Naive thymus-derived CD4-positive, alpha-beta T cell (primary cell): ENCODE measurements at regions not wholly inside any gene's neighbourhood (a gene's known extent, or its start where the extent isn't known, plus 50 kb on each side); places are given as distances from the start of the nearest gene placed in this dataset.
"Not testable (repeated sequence)": the region's sequence is repeated elsewhere in the genome, so short reads cannot be mapped to it uniquely, and the experiment has no call there.

Source experiments
- ATAC-seq: fragments of 150-1000 bp; cut with Tn5 transposase; 2 replicates; pipeline ENCODE4 v1.10.0; 2021; ENCODE audit warnings: mild to moderate bottlenecking, moderate library complexity
- CTCF ChIA-PET: fragments of 350-600 bp; sonication (Branson Sonifier 250); formaldehyde crosslinking; loops from one replicate; lab custom pipeline; 2021; ENCODE audit warnings: antibody characterized with exemption; lab: Charles Lee
- POLR2A ChIA-PET: fragments of 350-600 bp; sonication (Branson Sonifier 250); formaldehyde crosslinking; loops from one replicate; lab custom pipeline; 2021; ENCODE audit warnings: antibody characterized with exemption, inconsistent platforms; lab: Charles Lee
- DNase-seq, 9 donors: peaks; one replicate each; pipeline versions ENCODE4 v3.0.0 to v3.0.0-alpha.2; 2020 to 2022; ENCODE audit warnings: mixed read lengths in 1 of 9
- H3K27ac ChIP-seq: one replicate; pipeline ENCODE4 v1.7.0; 2013; ENCODE audit warnings: mild to moderate bottlenecking, low read depth, low read length, moderate library complexity
- H3K27me3 ChIP-seq, 2 donors: one replicate each; pipeline ENCODE4 v1.7.0; 2013; ENCODE audit warnings: low read length in 2 of 2, mild to moderate bottlenecking in 2 of 2, moderate library complexity in 2 of 2; ENCODE audit not compliant: control insufficient read depth in 2 of 2, insufficient read depth in 2 of 2
- H3K36me3 ChIP-seq, 3 experiments: 1 replicate in 2 of 3; 2 replicates in 1 of 3; pipeline ENCODE4 v1.7.0; 2013; ENCODE audit warnings: low read length in 3 of 3, mild to moderate bottlenecking in 3 of 3, moderate library complexity in 1 of 3; ENCODE audit not compliant: insufficient read depth in 3 of 3, control insufficient read depth in 2 of 3
- H3K4me1 ChIP-seq, 2 donors: one replicate each; pipeline ENCODE4 v1.7.0; 2013; ENCODE audit warnings: low read length in 2 of 2, mild to moderate bottlenecking in 2 of 2, moderate library complexity in 1 of 2; ENCODE audit not compliant: control insufficient read depth in 2 of 2, insufficient read depth in 2 of 2
- H3K4me3 ChIP-seq: 2 replicates; pipeline ENCODE4 v1.7.0; 2013; ENCODE audit warnings: mild to moderate bottlenecking, low read length
- H3K9me3 ChIP-seq, 3 experiments: 1 replicate in 2 of 3; 2 replicates in 1 of 3; pipeline ENCODE4 v1.7.0; 2013; ENCODE audit warnings: low read length in 3 of 3; ENCODE audit not compliant: control insufficient read depth in 2 of 3
- H3K27ac Mint-ChIP-seq, 9 donors: one replicate each; pipeline ENCODE4 v1.8.0; 2020 to 2022; ENCODE audit warnings: mixed read lengths in 9 of 9, mild to moderate bottlenecking in 8 of 9, moderate library complexity in 5 of 9, inconsistent platforms in 2 of 9
- H3K27me3 Mint-ChIP-seq, 5 donors: one replicate each; pipeline ENCODE4 v1.8.0; 2021 to 2022; ENCODE audit warnings: mixed read lengths in 5 of 5, mild to moderate bottlenecking in 1 of 5
- H3K36me3 Mint-ChIP-seq, 5 donors: one replicate each; pipeline ENCODE4 v1.8.0; 2020 to 2022; ENCODE audit warnings: mixed read lengths in 5 of 5, mild to moderate bottlenecking in 3 of 5, inconsistent platforms in 1 of 5
- H3K4me1 Mint-ChIP-seq, 7 donors: one replicate each; pipeline ENCODE4 v1.8.0; 2020 to 2022; ENCODE audit warnings: mixed read lengths in 7 of 7, mild to moderate bottlenecking in 3 of 7, inconsistent platforms in 1 of 7
- H3K4me3 Mint-ChIP-seq, 10 donors: one replicate each; pipeline ENCODE4 v1.8.0; 2020 to 2022; ENCODE audit warnings: mild to moderate bottlenecking in 10 of 10, mixed read lengths in 10 of 10, moderate library complexity in 6 of 10, inconsistent platforms in 2 of 10
- H3K9me3 Mint-ChIP-seq, 11 donors: one replicate each; pipeline ENCODE4 v1.8.0; 2020 to 2022; ENCODE audit warnings: mixed read lengths in 11 of 11, mild to moderate bottlenecking in 4 of 11, inconsistent platforms in 1 of 11, moderate library complexity in 1 of 11
- intact Hi-C, 2 donors: fragments of 100-400 bp; cut with micrococcal nuclease; formaldehyde crosslinking; loops; one replicate each; pipeline ENCODE4 v1.15.1; 2023

GRCh38 chr16:25625620-25626019 is 66.1 kb upstream of the HS3ST4 start:
- no peaks in the 10 kb centered on the region for H3K9me3 ChIP-seq
- POLR2A ChIA-PET, result no interaction called here
- no peak for ATAC-seq

GRCh38 chr16:25614716-25615265 is 77.0 kb upstream of the HS3ST4 start:
- ChIA-PET POLR2A (no interaction called here), CTCF (no interaction called here)
- H3K36me3 ChIP-seq, result no peaks in the 10 kb centered on the region
- Mint-ChIP-seq H3K9me3 (peaks cover 0 to 4% (median 2%) of the 10 kb centered on the region in 11 donors), H3K27me3 (peaks cover 0 to 39% (median 18%) of the 10 kb centered on the region in 5 donors), H3K27ac (no peak overlapping the region), H3K4me1 (no peaks in the 10 kb centered on the region), H3K4me3 (no peak overlapping the region), H3K36me3 (no peaks in the 10 kb centered on the region)
- intact Hi-C loops, result no loop called here
- no peaks in the 10 kb centered on the region for H3K27me3 ChIP-seq
- H3K4me1 ChIP-seq, result no peaks in the 10 kb centered on the region
- no peak overlapping the region for H3K27ac ChIP-seq
- H3K4me3 ChIP-seq, result no peak overlapping the region
- DNase-seq, result no peak
- no peak for ATAC-seq
- no peaks in the 10 kb centered on the region for H3K9me3 ChIP-seq

More at GRCh38 chr16:25625620-25626019, 66.1 kb upstream of the HS3ST4 start:
- Mint-ChIP-seq H3K9me3 (peaks cover 0 to 19% (median 9%) of the 10 kb centered on the region in 11 donors), H3K36me3 (no peaks in the 10 kb centered on the region), H3K27me3 (peaks cover 0 to 7% (median 0%) of the 10 kb centered on the region in 5 donors), H3K4me1 (no peaks in the 10 kb centered on the region), H3K4me3 (no peak overlapping the region), H3K27ac (no peak overlapping the region)
- no peak overlapping the region for H3K4me3 ChIP-seq
- intact Hi-C loops, result no loop called here
- no peak for DNase-seq
- H3K27ac ChIP-seq, result no peak overlapping the region
- CTCF ChIA-PET, result no interaction called here
- H3K4me1 ChIP-seq, result no peaks in the 10 kb centered on the region
- no peaks in the 10 kb centered on the region for H3K36me3 ChIP-seq
- H3K27me3 ChIP-seq, result no peaks in the 10 kb centered on the region

- Mint-ChIP-seq H3K36me3 (no peaks in the 10 kb centered on the region), H3K27me3 (peaks cover 0 to 38% (median 18%) of the 10 kb centered on the region in 5 donors), H3K27ac (no peak overlapping the region), H3K9me3 (peaks cover 0 to 4% (median 2%) of the 10 kb centered on the region in 11 donors), H3K4me3 (no peak overlapping the region), H3K4me1 (no peaks in the 10 kb centered on the region)
- Histone ChIP-seq H3K36me3 (no peaks in the 10 kb centered on the region), H3K4me1 (no peaks in the 10 kb centered on the region), H3K27ac (no peak overlapping the region), H3K27me3 (no peaks in the 10 kb centered on the region), H3K4me3 (no peak overlapping the region), H3K9me3 (no peaks in the 10 kb centered on the region)
- ATAC-seq (no peak), DNase-seq (no peak)
- ChIA-PET POLR2A (no interaction called here), CTCF (no interaction called here)
- intact Hi-C loops, result no loop called here
Observed at GRCh38 chr16:25613931-25614330, 77.8 kb upstream of the HS3ST4 start.

GRCh38 chr16:25608002-25608401 is 83.8 kb upstream of the HS3ST4 start:
- H3K27ac Mint-ChIP-seq, result no peak overlapping the region
- no peak overlapping the region for H3K27ac ChIP-seq
- ChIA-PET POLR2A (no interaction called here), CTCF (no interaction called here)
- H3K36me3 ChIP-seq, result no peaks in the 10 kb centered on the region
- no peaks in the 10 kb centered on the region for H3K4me1 ChIP-seq
- H3K27me3 ChIP-seq, result no peaks in the 10 kb centered on the region
- no peak overlapping the region for H3K4me3 Mint-ChIP-seq
- intact Hi-C loops, result no loop called here
- H3K36me3 Mint-ChIP-seq, result no peaks in the 10 kb centered on the region
- peaks cover 0 to 16% (median 3%) of the 10 kb centered on the region in 11 donors for H3K9me3 Mint-ChIP-seq
- no peak overlapping the region for H3K4me3 ChIP-seq
- ATAC-seq (no peak), DNase-seq (no peak)
- no peaks in the 10 kb centered on the region for H3K9me3 ChIP-seq
- H3K27me3 Mint-ChIP-seq, result peaks cover 0 to 25% (median 15%) of the 10 kb centered on the region in 5 donors
- H3K4me1 Mint-ChIP-seq, result no peaks in the 10 kb centered on the region

DNA sequence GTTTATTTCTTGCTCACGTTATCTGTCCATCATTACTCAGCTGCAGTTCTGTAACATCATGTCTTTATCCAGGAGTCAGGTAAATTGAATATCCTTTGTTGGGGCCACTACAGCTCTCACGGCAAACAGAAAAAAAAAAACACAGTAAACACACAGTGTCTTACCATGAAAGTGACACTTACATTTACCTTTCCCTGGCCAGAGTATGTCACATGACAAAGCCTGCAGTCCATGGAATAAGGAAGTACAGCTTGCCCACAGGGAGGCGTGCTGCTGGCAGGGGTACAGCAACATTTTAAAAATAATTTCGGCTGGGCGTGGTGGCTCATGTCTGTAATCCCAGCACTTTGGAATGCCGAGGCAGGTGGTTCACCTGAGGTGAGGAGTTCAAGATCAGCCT is 85.7 kb upstream of the HS3ST4 start:
- DNase-seq, result no peak
- no peak overlapping the region for H3K4me3 ChIP-seq
- intact Hi-C loops, result no loop called here
- Mint-ChIP-seq H3K36me3 (no peaks in the 10 kb centered on the region), H3K27me3 (peaks cover 0 to 25% (median 15%) of the 10 kb centered on the region in 5 donors), H3K27ac (no peak overlapping the region), H3K4me3 (no peak overlapping the region), H3K4me1 (no peaks in the 10 kb centered on the region), H3K9me3 (peaks cover 0 to 24% (median 5%) of the 10 kb centered on the region in 11 donors)
- POLR2A ChIA-PET, result no interaction called here
- H3K4me1 ChIP-seq, result no peaks in the 10 kb centered on the region
- no peaks in the 10 kb centered on the region for H3K27me3 ChIP-seq
- CTCF ChIA-PET, result no interaction called here
- H3K36me3 ChIP-seq, result no peaks in the 10 kb centered on the region
- ATAC-seq, result no peak
- no peak overlapping the region for H3K27ac ChIP-seq
- H3K9me3 ChIP-seq, result no peaks in the 10 kb centered on the region

DNA sequence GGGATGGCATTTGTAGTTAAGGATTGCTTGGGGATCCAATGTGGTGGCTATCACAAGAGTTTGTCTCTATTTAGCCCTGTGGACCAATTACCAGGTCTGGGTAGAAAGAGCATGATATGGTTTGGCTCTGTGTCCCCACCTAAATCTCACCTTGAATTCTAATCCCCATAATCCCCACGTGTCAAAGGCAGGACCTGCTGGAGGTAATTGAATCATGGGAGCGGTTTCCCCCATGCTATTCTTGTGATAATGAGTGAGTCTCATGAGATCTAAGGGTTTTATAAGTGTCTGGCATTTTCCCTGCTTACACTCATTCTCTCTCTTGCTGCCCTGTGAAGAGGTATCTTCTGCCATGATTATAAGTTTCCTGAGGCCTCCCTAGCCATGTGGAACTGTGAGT is 86.4 kb upstream of the HS3ST4 start:
- Mint-ChIP-seq H3K27ac (no peak overlapping the region), H3K36me3 (no peaks in the 10 kb centered on the region), H3K4me1 (no peaks in the 10 kb centered on the region), H3K27me3 (peaks cover 0 to 25% (median 15%) of the 10 kb centered on the region in 5 donors), H3K4me3 (no peak overlapping the region), H3K9me3 (peaks cover 0 to 25% (median 5%) of the 10 kb centered on the region in 11 donors)
- ChIA-PET POLR2A (no interaction called here), CTCF (no interaction called here)
- Histone ChIP-seq H3K27me3 (no peaks in the 10 kb centered on the region), H3K4me1 (no peaks in the 10 kb centered on the region), H3K36me3 (no peaks in the 10 kb centered on the region), H3K9me3 (no peaks in the 10 kb centered on the region), H3K4me3 (no peak overlapping the region), H3K27ac (no peak overlapping the region)
- intact Hi-C loops, result no loop called here
- ATAC-seq (no peak), DNase-seq (no peak)

- ATAC-seq, POLR2A ChIA-PET, H3K27ac Mint-ChIP-seq, H3K4me3 ChIP-seq, H3K36me3 Mint-ChIP-seq, H3K27ac ChIP-seq, H3K4me1 ChIP-seq, H3K36me3 ChIP-seq, DNase-seq, H3K4me3 Mint-ChIP-seq, CTCF ChIA-PET, H3K27me3 ChIP-seq, H3K4me1 Mint-ChIP-seq, H3K9me3 ChIP-seq, intact Hi-C loops: not testable (repeated sequence)
- Mint-ChIP-seq H3K9me3 (peaks cover 0 to 29% (median 5%) of the 10 kb centered on the region in 11 donors), H3K27me3 (peaks cover 0 to 15% (median 10%) of the 10 kb centered on the region in 5 donors)
Observed at GRCh38 chr16:25601306-25601705, 90.5 kb upstream of the HS3ST4 start.
